GM23338 (cell line): ENCODE measurements at regions not wholly inside any gene's neighbourhood (a gene's known extent, or its start where the extent isn't known, plus 50 kb on each side); places are given as distances from the start of the nearest gene placed in this dataset.

ENCODE experiments used
- ATAC-seq: fragments of 200-7000 bp; cut with Tn5 transposase; 3 replicates; pipeline ENCODE4 v1.9.1; 2020
- DNase-seq: peaks from one replicate; pipeline ENCODE4 v3.0.0-alpha.2; 2015; ENCODE audit warnings: low spot score
- H2AFZ ChIP-seq: fragments of 200-600 bp; sonication (generic); 2 replicates; pipeline ENCODE4 v1.8.0; 2016; ENCODE audit warnings: antibody characterized with exemption, mild to moderate bottlenecking, moderate library complexity
- H3F3A ChIP-seq: fragments of 200-600 bp; sonication (generic); replicated peaks from 2 replicates; pipeline ENCODE4 v1.8.0; 2017; ENCODE audit warnings: antibody characterized with exemption, mixed run types, low read depth
- H3K27ac ChIP-seq: fragments of 200-600 bp; sonication (generic); 2 replicates; pipeline ENCODE4 v1.6.1; 2016; ENCODE audit warnings: low read depth
- H3K27me3 ChIP-seq: fragments of 200-600 bp; sonication (generic); 2 replicates; pipeline ENCODE4 v1.8.0; 2016; ENCODE audit warnings: mild to moderate bottlenecking, mixed run types, moderate library complexity; ENCODE audit not compliant: insufficient read depth
- H3K36me3 ChIP-seq: fragments of 200-600 bp; sonication (generic); 2 replicates; pipeline ENCODE4 v1.8.0; 2016; ENCODE audit warnings: mild to moderate bottlenecking; ENCODE audit not compliant: insufficient read depth
- H3K4me1 ChIP-seq: fragments of 200-600 bp; sonication (generic); 2 replicates; pipeline ENCODE4 v1.8.0; 2016; ENCODE audit warnings: mild to moderate bottlenecking, moderate library complexity; ENCODE audit not compliant: insufficient read depth
- H3K4me2 ChIP-seq: fragments of 200-600 bp; sonication (generic); 2 replicates; pipeline ENCODE4 v1.7.1; 2017; ENCODE audit warnings: mixed run types
- H3K4me3 ChIP-seq: fragments of 200-600 bp; sonication (generic); 2 replicates; pipeline ENCODE4 v1.6.1; 2016; ENCODE audit warnings: mixed run types
- H3K79me2 ChIP-seq: fragments of 200-600 bp; sonication (generic); replicated peaks from 2 replicates; pipeline ENCODE4 v1.8.0; 2017; ENCODE audit warnings: mild to moderate bottlenecking; ENCODE audit not compliant: insufficient read depth
- H3K9me2 ChIP-seq: fragments of 200-600 bp; sonication (generic); 2 replicates; pipeline ENCODE4 v1.8.0; 2017; ENCODE audit not compliant: insufficient read depth
- H4K20me1 ChIP-seq: fragments of 200-600 bp; sonication (generic); replicated peaks from 2 replicates; pipeline ENCODE4 v1.8.0; 2017; ENCODE audit warnings: mild to moderate bottlenecking; ENCODE audit not compliant: insufficient read depth
- H3K27ac Mint-ChIP-seq: 2 replicates; pipeline ENCODE4 v1.8.0; 2020; ENCODE audit warnings: inconsistent platforms, mild to moderate bottlenecking, moderate library complexity, mixed read lengths
- H3K27me3 Mint-ChIP-seq: 3 replicates; pipeline ENCODE4 v1.8.0; 2022; ENCODE audit warnings: low read depth, mild to moderate bottlenecking, moderate library complexity, mixed read lengths, inconsistent platforms; ENCODE audit not compliant: insufficient read depth, poor library complexity
- H3K36me3 Mint-ChIP-seq: 3 replicates; pipeline ENCODE4 v1.8.0; 2021; ENCODE audit warnings: low read depth, mild to moderate bottlenecking, inconsistent platforms, moderate library complexity, mixed read lengths
- H3K4me1 Mint-ChIP-seq: 3 replicates; pipeline ENCODE4 v1.8.0; 2020; ENCODE audit warnings: mild to moderate bottlenecking, inconsistent platforms, mixed read lengths
- H3K4me3 Mint-ChIP-seq: 3 replicates; pipeline ENCODE4 v1.8.0; 2021; ENCODE audit warnings: moderate library complexity, mild to moderate bottlenecking, inconsistent platforms, mixed read lengths
- H3K9me3 Mint-ChIP-seq: 3 replicates; pipeline ENCODE4 v1.8.0; 2020; ENCODE audit warnings: moderate library complexity, mild to moderate bottlenecking, inconsistent platforms, mixed read lengths
- EZH2 ChIP-seq: fragments of 200-600 bp; sonication (generic); IDR thresholded peaks from one replicate; pipeline ENCODE4 v1.8.0; 2017; ENCODE audit warnings: antibody characterized with exemption, mild to moderate bottlenecking, low read depth; ENCODE audit not compliant: unreplicated experiment
- EZH2phosphoT487 ChIP-seq: fragments of 200-600 bp; sonication (generic); IDR thresholded peaks from one replicate; pipeline ENCODE4 v1.8.1; 2018; ENCODE audit warnings: antibody characterized with exemption; ENCODE audit not compliant: unreplicated experiment
- JUNB ChIP-seq: IDR thresholded peaks from one replicate; pipeline ENCODE4 v1.6.1; 2016; ENCODE audit warnings: antibody characterized with exemption; ENCODE audit not compliant: unreplicated experiment
- POLR2AphosphoS5 ChIP-seq: IDR thresholded peaks from 2 replicates; pipeline ENCODE4 v1.6.1; 2016; ENCODE audit warnings: antibody characterized with exemption, low read depth
- REST ChIP-seq: IDR thresholded peaks from one replicate; pipeline ENCODE4 v1.6.1; 2018; ENCODE audit warnings: antibody characterized with exemption; ENCODE audit not compliant: unreplicated experiment
- STAT1 ChIP-seq: IDR thresholded peaks from one replicate; pipeline ENCODE4 v1.6.1; 2016; ENCODE audit warnings: antibody characterized with exemption; ENCODE audit not compliant: unreplicated experiment
- ZNF114 ChIP-seq: fragments of 250-450 bp; sonication (Bioruptor Pico); IDR thresholded peaks from 2 replicates; pipeline ENCODE4 v1.5.0; 2020; ENCODE audit warnings: mild to moderate bottlenecking, moderate library complexity
- ZNF331 ChIP-seq: fragments of 250-450 bp; sonication (Bioruptor Pico); IDR thresholded peaks from 2 replicates; pipeline ENCODE4 v1.5.0; 2020; ENCODE audit warnings: low read depth, mild to moderate bottlenecking, moderate library complexity
- TF ChIP-seq, protein P1 (sequence below): IDR thresholded peaks from 2 replicates; pipeline ENCODE4 v1.6.1; 2016; ENCODE audit warnings: antibody characterized with exemption
- TF ChIP-seq, protein P2 (sequence below), 2 experiments: fragments of 200-600 bp in 1 of 2; sonication (generic) in 1 of 2; conservative IDR thresholded peaks; 2 replicates each; pipeline versions ENCODE4 v1.5.1 to v1.6.1; 2016 to 2017; ENCODE audit warnings: antibody characterized with exemption in 2 of 2, low read depth in 2 of 2, mild to moderate bottlenecking in 2 of 2, moderate library complexity in 1 of 2
- TF ChIP-seq, protein P3 (sequence below): fragments of 250-450 bp; sonication (Bioruptor Pico); IDR thresholded peaks from 2 replicates; pipeline ENCODE4 v1.5.0; 2020; ENCODE audit warnings: mild to moderate bottlenecking, moderate library complexity

DNA sequence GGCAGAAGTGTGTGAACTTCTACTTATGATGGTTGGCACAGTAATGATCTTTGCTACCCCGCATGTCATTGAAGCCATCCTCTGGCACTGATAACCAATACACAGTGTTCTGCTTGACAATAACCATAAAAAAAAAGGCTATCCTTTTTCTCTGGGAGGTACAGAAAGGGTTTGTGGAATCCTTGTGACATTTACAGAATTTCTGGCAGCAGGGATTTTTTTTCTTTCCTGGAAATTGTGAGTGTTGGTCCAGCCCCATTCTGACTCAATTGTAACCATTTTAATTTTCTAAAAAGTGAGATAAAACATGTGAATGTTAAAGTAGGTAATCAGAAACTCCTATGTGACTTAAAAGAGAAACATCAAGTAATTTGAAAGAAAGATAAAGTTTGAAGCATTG, 943.8 kb downstream of the TMTC2 start:
- no peaks in the 10 kb centered on the region for H4K20me1 ChIP-seq
- Mint-ChIP-seq H3K36me3 (no peaks in the 10 kb centered on the region), H3K27me3 (no peaks in the 10 kb centered on the region), H3K4me1 (peaks cover 11% of the 10 kb centered on the region; the same call in 2 of the 3 replicates), H3K9me3 (no peaks in the 10 kb centered on the region), H3K4me3 (no peak overlapping the region), H3K27ac (no peak overlapping the region)
- no peak overlapping the region for H2AFZ ChIP-seq
- H3K27ac ChIP-seq: no peak overlapping the region
- no peaks in the 10 kb centered on the region for H3K36me3 ChIP-seq
- no peaks in the 10 kb centered on the region for H3K9me2 ChIP-seq
- no peak for DNase-seq
- H3F3A ChIP-seq: no peaks in the 10 kb centered on the region
- H3K79me2 ChIP-seq: no peaks in the 10 kb centered on the region
- H3K4me3 ChIP-seq: no peak overlapping the region
- no peaks in the 10 kb centered on the region for H3K27me3 ChIP-seq
- no peak overlapping the region for H3K4me2 ChIP-seq
- TF ChIP-seq JUNB (no peak), POLR2AphosphoS5 (no peak), EZH2 (no peak), ZNF331 (CRISPR knock-in tag) (no peak), EZH2phosphoT487 (no peak), ZNF114 (CRISPR knock-in tag) (no peak), STAT1 (no peak), REST (no peak)
- TF ChIP-seq, protein P1, sequence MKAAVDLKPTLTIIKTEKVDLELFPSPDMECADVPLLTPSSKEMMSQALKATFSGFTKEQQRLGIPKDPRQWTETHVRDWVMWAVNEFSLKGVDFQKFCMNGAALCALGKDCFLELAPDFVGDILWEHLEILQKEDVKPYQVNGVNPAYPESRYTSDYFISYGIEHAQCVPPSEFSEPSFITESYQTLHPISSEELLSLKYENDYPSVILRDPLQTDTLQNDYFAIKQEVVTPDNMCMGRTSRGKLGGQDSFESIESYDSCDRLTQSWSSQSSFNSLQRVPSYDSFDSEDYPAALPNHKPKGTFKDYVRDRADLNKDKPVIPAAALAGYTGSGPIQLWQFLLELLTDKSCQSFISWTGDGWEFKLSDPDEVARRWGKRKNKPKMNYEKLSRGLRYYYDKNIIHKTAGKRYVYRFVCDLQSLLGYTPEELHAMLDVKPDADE: no peak
- TF ChIP-seq, protein P2, sequence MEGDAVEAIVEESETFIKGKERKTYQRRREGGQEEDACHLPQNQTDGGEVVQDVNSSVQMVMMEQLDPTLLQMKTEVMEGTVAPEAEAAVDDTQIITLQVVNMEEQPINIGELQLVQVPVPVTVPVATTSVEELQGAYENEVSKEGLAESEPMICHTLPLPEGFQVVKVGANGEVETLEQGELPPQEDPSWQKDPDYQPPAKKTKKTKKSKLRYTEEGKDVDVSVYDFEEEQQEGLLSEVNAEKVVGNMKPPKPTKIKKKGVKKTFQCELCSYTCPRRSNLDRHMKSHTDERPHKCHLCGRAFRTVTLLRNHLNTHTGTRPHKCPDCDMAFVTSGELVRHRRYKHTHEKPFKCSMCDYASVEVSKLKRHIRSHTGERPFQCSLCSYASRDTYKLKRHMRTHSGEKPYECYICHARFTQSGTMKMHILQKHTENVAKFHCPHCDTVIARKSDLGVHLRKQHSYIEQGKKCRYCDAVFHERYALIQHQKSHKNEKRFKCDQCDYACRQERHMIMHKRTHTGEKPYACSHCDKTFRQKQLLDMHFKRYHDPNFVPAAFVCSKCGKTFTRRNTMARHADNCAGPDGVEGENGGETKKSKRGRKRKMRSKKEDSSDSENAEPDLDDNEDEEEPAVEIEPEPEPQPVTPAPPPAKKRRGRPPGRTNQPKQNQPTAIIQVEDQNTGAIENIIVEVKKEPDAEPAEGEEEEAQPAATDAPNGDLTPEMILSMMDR (conservative IDR thresholded peaks at IDR 0.05; ENCODE audit: low read depth in 2 of 2): no peak
- TF ChIP-seq, protein P3, sequence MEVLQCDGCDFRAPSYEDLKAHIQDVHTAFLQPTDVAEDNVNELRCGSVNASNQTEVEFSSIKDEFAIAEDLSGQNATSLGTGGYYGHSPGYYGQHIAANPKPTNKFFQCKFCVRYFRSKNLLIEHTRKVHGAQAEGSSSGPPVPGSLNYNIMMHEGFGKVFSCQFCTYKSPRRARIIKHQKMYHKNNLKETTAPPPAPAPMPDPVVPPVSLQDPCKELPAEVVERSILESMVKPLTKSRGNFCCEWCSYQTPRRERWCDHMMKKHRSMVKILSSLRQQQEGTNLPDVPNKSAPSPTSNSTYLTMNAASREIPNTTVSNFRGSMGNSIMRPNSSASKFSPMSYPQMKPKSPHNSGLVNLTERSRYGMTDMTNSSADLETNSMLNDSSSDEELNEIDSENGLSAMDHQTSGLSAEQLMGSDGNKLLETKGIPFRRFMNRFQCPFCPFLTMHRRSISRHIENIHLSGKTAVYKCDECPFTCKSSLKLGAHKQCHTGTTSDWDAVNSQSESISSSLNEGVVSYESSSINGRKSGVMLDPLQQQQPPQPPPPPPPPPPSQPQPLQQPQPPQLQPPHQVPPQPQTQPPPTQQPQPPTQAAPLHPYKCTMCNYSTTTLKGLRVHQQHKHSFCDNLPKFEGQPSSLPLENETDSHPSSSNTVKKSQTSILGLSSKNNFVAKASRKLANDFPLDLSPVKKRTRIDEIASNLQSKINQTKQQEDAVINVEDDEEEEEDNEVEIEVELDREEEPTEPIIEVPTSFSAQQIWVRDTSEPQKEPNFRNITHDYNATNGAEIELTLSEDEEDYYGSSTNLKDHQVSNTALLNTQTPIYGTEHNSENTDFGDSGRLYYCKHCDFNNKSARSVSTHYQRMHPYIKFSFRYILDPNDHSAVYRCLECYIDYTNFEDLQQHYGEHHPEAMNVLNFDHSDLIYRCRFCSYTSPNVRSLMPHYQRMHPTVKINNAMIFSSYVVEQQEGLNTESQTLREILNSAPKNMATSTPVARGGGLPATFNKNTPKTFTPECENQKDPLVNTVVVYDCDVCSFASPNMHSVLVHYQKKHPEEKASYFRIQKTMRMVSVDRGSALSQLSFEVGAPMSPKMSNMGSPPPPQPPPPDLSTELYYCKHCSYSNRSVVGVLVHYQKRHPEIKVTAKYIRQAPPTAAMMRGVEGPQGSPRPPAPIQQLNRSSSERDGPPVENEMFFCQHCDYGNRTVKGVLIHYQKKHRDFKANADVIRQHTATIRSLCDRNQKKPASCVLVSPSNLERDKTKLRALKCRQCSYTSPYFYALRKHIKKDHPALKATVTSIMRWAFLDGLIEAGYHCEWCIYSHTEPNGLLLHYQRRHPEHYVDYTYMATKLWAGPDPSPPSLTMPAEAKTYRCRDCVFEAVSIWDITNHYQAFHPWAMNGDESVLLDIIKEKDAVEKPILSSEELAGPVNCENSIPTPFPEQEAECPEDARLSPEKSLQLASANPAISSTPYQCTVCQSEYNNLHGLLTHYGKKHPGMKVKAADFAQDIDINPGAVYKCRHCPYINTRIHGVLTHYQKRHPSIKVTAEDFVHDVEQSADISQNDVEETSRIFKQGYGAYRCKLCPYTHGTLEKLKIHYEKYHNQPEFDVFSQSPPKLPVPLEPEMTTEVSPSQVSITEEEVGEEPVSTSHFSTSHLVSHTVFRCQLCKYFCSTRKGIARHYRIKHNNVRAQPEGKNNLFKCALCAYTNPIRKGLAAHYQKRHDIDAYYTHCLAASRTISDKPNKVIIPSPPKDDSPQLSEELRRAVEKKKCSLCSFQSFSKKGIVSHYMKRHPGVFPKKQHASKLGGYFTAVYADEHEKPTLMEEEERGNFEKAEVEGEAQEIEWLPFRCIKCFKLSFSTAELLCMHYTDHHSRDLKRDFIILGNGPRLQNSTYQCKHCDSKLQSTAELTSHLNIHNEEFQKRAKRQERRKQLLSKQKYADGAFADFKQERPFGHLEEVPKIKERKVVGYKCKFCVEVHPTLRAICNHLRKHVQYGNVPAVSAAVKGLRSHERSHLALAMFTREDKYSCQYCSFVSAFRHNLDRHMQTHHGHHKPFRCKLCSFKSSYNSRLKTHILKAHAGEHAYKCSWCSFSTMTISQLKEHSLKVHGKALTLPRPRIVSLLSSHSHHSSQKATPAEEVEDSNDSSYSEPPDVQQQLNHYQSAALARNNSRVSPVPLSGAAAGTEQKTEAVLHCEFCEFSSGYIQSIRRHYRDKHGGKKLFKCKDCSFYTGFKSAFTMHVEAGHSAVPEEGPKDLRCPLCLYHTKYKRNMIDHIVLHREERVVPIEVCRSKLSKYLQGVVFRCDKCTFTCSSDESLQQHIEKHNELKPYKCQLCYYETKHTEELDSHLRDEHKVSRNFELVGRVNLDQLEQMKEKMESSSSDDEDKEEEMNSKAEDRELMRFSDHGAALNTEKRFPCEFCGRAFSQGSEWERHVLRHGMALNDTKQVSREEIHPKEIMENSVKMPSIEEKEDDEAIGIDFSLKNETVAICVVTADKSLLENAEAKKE (CRISPR knock-in tag): no peak
- ATAC-seq: no peak
- no peaks in the 10 kb centered on the region; the same call in 1 of the 2 replicates for H3K4me1 ChIP-seq
